ENCODE measurements at regions not wholly inside any gene's neighbourhood (a gene's known extent, or its start where the extent isn't known, plus 50 kb on each side); places are given as distances from the start of the nearest gene placed in this dataset.
"Not testable (repeated sequence)": the region's sequence is repeated elsewhere in the genome, so short reads cannot be mapped to it uniquely, and the experiment has no call there.

DNA sequence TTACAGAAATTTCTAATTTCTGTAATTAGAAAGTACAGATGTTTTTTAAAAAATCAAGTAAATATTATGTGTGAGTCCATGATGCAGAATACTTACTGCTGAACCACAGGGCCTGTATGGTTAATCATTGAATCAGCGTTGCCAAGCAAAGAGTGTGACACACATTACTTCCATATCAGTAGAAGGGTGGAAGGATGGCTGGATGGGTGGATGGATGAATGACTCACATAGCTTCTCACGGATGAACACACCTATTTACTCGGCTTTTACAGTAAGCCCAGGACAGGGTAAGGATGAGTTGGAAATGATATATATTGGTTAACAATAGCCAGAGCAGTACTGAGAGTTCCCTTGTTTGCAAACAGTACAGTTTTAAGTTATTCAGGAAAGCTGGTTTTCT is 495.9 kb upstream of the RBFOX1 start:
- DNase-seq, result no peak

DNA sequence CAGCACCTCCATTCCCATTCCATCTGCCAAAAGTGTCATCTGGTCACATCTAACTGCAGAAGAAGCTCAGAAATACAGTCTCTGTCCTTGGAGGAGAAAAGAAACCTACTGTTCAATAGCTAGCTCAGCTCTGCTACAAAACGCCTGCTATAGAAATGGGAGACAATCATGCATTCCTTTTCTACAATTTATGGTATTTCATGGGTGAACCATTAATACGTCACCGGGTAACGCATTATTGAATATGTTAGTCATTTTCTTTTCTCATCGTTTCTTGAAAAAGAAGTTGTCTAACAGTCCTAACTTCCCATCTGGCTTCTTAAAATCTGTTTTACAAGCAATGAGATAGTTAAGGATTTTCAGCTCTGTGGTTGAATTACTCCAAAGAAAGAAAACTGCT is 496.7 kb upstream of the RBFOX1 start:
- DNase-seq, result no peak

DNA sequence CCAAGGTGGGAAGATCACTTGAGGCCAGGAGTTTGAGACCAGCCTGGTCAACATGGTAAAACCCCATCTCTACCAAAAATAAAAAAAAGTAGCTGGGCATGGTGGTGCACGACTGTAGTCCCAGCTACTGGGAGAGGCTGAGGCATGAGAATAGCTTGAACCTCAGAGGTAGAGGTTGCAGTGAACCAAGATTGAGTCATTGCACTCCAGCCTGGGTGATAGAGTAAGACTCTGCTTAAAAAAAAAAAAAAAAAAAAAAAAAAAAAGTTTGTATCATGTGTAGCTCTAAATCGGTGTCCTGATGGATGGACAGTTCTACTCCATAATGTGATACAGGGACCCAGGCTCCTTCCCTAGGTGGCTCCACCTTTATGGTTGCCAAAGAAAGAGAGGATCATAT is 497.1 kb upstream of the RBFOX1 start:
- no peak for DNase-seq

DNA sequence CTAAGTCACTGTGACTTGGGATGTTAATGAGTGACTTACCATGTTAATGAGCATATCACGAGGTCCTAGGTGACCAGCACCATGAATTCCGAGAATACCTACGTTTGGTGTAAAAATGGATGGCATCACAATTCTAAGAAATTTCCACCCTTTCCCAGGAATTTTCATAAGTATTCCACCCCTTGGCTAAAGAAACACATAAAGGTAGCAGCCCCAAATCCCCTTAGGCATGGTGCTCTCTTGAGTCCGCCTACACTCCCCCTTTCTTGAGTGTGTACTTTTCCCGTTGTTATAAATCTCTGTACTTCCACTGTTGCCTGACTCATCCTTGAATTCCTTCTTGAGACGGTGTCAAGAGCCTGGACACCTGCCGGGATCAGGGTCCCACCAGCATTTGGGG is 504.0 kb upstream of the RBFOX1 start:
- no peak for DNase-seq

DNA sequence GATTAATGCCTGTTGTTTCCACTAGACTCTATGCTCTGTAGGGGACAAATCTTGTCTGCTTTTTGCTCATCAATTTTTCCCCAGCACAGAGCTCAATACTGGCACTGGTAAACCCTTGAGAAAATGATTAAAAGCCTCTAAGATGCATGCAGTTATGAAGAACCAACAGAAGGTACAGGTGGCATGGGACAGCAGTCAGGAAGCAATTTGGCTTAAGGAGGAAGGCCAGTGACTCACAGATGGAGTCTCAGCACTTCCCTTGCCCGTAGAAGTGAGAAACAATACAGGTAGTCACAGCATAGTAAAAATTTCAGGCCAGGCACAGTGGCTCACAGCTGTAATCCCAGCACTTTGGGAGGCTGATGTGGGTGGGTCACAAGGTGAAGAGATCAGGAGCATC is 504.7 kb upstream of the RBFOX1 start:
- DNase-seq, result no peak

DNA sequence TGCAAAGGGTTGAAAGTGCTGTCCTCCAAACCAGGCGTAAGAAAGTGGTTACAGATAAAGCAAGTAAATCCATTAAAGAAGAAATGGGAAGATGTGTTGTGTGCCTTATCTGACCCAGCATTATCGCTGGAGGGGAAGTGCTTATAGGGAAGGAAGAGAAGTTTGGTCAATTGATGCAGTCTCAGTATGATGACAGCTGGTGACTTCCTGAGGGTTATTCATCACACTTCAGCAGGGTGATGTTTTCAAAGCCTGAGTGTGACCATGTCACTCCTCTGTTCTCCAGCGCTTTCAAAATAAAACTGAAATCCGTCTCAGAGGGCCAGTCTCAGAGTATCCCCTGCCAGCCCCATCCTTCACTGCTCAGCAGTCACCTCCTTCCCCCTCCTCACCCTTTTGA is 505.4 kb upstream of the RBFOX1 start:
- DNase-seq, result no peak

DNA sequence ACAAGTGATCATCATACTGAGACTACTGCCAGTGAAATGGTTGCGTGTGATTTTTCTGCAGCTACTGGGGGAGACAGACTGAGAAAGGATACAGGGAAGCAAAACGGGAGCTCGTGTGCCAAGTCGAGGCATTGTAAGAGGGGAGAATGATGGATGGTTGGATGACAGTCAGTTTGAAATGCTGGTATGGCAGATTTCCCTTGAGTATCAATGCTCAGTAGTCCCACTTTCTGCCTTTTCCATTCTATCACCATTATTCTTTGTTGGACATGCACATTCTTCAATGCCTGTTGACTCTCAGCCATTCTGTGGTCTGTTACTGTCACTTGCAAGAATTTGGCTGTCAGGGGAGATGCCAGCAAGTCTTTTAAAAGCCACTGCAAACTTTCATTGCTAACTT is 510.6 kb upstream of the RBFOX1 start:
- no peak for DNase-seq

DNA sequence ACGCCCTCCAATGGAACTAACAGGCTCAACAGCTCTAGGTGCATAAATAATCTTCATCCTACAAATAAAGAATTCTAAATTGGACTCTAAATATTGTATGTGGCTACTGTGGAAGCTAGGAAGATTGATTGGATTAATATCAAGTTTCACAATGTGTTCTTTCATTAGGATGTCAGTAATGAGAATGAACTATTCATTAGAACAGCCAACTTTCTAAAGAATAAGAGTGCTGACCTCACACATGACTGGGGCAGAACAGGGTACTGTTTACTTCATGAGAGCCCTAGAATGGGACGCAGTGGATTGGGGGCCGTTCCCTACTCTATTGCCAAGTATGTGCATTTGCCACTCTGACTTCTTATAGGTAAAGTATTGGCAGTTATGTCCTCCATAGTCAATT is 528.2 kb upstream of the RBFOX1 start:
- DNase-seq, result no peak

DNA sequence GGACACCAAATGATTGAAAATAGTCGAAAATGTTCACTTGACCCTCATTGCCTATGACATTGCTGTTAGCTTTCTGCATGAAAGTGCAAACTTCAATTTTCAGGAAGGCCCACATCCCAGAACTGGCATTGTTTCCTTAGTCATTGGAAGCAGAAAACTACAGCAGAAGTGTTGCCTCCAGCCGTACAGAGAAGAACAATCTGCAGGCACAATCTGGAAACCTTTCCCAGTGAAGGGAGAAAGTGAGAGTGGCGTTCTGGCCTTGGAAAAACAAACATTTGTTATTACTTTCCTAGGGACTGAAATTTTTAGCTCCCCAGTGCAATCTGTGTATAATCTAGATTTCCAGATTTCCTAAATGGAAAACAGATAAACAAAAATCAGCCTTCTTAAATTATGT is 529.5 kb upstream of the RBFOX1 start:
- DNase-seq, result no peak

DNA sequence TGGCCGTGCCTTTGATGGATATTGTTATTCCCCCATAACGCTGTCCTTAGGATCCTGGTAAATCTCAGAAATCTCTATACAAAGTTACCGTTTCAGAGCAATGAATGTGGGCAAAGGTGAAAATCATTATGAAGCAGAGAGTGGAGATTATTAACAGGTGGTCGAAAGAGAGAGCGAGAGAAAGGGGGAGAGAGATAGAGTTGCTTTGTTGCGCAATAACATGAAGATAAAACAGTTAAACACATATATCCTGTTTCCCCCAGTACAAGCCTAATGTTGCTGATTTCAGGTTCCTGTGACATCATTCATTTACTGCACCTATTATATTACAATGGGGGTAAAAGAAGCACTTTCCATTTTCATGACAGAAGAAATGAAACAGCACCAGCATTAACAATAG is 535.4 kb upstream of the RBFOX1 start:
- DNase-seq, result no peak

DNA sequence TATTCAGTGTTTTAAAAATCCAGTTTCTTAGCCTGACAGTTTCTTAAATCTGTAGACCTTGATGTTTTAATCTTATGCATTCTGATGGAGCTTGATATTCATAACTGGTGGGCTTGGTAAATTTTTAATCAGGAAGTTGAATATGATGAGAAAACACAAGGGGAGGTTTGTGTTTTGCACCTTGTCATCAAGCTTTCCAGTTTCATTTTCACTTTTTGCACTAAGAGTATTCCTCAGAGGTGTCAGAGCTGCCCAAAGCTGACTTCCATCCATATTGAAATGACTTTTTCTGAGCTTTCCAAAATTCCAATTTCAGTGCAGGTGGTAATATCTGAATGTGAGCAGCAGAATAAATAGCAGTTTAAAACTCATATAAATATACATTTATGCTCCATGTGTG is 555.0 kb upstream of the RBFOX1 start:
- no peak for DNase-seq

DNA sequence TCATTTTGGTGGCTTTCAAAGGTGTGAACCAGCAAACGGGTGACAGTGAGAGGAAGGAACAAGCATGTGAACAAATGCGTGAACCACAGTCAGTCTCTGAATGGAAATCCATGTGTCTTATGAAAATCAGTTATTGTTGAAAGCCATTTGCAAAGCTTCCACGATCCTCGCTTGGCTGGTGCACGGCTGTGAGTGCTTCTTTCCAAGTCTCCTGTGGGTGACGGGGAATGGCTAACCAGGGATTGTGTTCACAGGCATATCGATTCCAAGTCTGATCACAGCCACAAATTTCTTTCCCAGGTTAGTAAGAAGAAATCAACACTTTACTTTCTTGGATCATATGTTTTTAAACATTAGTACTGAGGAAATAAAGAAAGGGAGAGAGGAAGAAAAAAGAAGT is 556.9 kb upstream of the RBFOX1 start:
- no peak for DNase-seq

DNA sequence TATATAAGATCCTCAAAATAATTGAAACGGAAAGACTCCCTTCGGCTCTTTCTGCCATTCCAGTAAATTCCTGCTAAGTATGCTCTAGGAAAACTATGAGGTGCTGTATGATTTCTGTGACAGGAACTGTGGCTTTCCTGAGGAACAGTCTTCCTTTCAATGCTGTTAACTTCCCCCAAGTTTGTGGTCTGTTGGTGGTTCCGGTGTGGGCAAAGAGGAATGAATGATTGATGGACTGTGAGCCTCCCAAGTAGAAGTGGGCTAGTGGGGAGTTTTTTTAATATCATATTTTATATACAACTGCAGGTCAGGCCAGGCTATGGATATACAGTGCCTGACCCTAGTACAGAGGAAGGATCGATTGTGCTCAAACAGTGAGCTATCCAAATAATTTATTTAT is 560.7 kb upstream of the RBFOX1 start:
- DNase-seq, result no peak

DNA sequence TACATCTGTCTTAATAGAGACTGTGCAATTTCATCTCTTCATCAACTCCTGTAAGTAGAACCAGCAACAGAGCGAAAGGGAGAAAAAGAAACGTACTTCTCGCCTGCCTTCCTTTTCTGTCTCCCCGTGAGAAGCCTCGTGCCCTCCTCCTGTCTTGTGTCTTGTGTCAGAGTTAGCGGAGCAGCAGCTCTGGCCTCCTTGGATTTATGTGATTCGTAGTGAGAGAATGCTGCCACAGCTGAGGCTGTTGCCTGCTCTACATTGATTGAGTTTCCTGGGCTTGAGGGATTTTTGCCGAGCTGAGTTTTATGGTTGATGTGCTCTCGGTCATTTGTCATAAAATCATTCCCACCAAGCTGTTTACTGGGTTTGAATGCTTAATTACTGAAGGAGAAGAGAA is 579.1 kb upstream of the RBFOX1 start:
- DNase-seq, result no peak

DNA sequence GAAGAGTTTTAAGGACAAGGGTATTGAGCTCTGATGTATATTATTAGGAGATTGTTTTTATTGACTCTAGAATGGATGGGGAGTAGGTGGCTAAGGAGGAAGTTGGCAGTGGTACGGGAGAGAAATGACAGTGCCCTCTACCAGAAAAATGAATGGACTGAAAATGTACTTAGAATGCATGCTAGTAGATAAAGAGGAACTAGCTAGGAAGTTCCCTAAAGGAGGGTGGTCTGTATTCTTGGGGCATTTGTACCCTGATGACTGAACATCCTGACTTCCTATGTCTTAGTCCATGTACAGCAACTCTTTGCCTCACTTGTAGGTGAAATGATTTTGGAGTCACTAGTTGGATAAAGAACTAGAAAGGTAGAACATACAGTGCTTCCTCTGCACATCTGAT is 581.5 kb upstream of the RBFOX1 start:
- DNase-seq, result no peak

DNA sequence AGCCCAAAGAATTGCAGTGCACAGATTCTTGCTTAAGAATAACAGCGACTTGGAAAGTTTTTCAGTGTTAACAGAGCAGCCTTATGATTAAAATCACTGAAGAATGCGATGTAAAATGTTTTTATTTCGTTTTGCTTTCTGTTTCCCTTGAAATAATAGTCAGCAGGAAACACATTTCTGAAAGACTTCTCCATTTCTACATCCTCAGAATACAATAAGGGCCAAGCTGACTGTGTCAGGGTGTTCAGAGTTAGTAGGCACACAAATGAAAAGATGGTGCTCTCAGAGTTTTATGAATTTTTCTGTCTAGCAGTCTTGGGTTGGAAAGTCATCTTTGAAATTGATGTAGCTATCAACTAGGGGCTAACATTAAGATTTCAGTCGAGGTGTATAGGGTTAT is 582.9 kb upstream of the RBFOX1 start:
- no peak for DNase-seq

DNA sequence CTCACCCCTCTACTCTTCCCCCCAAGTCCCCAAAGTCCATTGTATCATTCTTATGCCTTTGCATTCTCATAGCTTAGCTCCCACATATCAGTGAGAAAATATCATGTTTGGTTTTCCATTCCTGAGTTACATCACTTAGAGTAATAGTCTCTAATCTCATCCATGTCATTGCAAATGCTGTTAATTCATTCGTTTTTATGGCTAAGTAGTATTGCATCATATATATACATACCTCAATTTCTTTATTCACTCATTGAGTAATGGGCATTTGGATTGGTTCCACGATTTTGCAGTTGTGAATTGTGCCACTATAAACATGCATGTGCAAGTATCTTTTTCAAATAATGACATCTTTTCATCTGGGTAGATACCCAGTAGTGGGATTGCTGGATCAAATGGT is 596.3 kb upstream of the RBFOX1 start:
- not testable (repeated sequence) for DNase-seq

DNA sequence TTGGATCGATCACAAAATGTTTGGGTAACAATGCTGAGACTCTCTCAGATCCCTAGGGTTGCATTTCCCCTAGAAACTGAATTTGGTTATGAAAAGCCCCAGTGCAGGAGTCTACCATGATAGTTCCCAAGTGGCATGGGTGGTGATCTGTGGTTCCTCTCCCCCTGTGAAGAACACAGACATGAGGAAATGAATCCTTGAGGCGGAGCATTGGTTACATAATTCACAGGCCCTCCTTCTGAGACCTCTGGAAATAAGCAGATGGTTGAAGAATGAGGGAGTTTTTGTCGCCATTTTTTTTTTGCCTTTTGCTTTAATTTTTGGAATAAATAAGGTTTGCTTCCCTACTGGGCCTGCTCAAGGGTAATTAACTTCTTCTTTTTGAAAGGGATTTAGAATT is 597.0 kb upstream of the RBFOX1 start:
- DNase-seq, result no peak

DNA sequence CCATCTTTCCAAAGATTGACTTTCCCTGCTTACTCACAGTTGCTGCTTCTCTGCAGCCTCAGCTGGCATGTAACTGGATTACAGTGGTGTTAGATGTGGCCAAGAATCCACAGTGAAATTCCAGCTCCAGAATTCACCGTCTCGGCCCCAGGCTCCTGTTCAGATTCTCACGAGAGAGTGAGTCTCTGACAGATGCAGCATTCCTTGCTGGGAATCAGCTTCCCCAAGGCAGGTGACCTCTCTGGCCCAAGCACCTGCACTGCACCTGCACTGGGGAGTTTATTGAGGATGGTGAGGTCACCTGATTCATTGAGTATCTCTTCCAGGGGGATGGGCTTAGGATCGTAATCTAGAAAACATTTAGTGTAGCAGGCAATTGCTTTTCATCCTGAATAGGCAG is 600.5 kb upstream of the RBFOX1 start:
- no peak for DNase-seq

DNA sequence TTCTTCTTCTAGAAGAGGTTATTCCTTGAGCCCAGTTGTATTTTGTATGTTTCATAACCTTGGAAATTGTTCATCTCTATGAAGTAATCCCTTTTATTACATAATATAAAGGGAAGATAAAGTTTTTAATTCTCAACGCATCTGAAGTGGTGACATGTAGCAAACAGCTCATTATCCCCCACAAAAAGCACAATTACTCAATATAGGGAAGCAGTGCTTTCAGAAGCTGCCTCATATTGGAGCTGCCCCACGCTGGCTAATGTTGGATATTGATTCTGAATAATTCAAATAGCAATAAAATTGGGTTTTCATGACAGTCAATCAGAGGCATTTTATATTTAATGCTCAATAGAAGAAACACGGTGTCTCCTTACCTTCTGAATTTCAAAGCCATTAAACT is 604.3 kb upstream of the RBFOX1 start:
- no peak for DNase-seq

DNA sequence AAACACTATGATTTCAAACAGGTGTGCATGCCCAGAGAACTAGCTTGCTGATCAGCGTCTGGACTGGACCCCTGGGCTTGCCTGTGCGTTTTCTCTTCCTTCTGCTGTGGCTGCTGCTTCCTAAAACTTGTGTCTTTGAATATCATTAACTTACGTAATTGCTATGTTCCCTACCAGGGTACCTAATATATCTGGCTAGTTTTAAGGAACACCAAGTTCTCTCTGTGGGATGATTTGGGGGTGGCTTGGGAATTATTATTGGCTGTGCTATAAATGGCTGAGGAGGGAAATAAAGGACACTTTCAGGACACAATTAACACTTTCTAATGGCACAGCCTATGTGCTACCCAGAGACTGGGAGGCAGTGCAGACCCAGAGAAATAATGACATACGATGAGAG is 606.0 kb upstream of the RBFOX1 start:
- no peak for DNase-seq

DNA sequence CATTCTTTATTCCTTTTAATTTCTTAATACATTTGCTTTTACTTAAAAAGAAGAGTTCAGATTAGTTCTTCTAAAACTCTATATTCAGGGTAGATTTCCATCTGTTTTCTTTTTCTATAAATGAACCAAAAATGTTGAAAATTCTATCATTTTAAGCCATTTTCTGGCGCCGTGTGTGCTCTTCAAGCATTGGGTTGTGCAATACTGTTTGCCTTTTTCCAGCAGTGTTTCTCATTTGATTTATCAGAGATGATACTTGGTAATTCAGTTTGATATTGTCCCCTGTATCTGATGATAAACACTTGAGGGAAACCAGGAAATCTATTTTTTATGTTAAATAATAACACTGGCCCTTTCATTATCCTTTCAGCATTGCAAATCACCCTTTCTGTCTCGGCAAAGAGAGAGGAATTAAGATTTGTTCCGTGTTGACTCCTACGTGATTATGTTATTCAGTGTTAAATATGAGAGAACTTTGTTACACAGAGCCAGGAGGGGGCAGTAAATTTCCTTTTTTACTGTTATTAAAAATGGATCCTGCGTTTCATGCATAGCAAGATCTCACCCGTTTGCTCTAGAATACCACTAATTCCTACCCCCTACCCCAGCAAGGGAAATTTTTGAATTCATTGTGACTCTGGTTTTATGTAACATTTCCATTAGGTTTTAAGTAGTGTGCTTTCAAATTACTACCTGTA is 606.9 kb upstream of the RBFOX1 start:
- no peak for DNase-seq

DNA sequence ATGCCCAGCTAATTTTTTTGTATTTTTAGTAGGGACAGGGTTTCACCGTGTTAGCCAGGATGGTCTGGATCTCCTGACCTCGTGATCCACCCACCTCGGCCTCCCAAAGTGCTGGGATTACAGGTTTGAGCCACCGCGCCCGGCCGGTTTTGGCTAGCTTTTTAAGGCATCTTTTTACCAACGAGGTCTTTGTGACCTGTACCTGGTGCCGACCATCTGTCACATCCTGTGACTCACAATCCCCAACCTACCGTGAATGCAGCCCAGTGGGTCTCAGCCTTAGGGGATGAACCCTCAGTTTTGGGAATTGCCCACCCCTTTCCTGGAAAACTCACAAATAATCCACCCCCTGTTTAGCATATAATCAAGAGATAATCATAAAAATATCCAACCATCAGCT is 607.4 kb upstream of the RBFOX1 start:
- DNase-seq, result not testable (repeated sequence)

DNA sequence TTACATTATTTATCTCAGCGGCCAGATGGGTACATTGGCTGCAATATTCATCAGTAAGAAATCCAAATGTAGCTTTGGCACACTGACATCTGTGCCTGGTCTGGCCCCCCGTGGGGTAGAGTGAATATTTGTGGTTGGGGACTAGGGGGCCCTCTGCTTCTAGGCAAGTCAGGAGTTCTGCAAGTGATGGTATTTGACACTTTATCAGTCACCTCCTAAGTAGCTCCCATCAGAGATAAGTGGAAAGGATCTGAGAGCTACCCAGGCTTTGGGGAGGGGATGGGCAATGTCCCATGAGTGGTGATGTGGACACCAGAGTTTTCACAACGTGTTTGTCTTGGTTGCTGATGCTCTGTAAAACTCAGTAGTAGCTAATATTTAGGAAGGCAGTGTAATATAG is 609.9 kb upstream of the RBFOX1 start:
- no peak for DNase-seq

DNA sequence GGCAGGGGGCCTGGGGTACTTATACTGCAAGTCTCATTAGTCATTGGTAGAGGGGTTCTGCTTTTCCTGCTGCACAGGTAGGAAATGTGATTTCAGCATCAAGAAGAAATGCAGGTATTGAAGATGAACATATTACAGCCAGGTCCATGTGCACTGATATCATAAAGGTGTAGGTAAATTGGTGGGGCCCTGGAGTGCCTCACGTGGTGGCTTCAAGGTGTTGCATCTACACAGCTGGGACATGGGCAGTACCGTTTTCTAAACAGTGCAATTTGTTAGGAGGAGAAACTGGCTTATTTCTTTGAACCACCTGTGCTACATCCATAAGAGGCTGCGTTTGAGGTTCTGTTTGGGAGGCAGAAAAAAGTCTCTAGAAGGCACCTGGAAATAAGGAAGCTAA is 618.1 kb upstream of the RBFOX1 start:
- DNase-seq, result no peak

DNA sequence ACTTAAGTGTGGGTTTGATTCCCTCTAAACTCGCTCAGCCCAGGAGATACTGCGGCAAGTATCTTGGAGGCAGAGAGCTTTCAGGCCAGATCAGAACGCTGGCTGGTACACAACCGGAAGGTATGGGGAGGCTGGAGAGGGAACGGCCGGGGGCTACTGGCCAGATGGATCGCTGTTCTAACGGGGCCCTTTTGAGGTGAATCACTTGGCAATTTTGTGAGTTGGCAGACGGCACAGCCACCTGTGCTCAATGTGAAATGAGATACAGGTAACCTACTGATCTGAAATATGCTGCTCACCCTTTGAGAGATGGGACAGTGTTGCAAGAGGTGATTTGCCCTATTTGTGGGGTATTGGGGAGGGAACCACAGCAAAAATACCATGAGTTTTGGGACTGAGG is 622.9 kb upstream of the RBFOX1 start:
- DNase-seq, result no peak
